C4-2B (cell line): ENCODE measurements at regions not wholly inside any gene's neighbourhood (a gene's known extent, or its start where the extent isn't known, plus 50 kb on each side); places are given as distances from the start of the nearest gene placed in this dataset.

Experiments used
- ZFX ChIP-seq: fragments of 450-650 bp; IDR thresholded peaks from 2 replicates; pipeline ENCODE4 v1.6.1; 2017
- TF ChIP-seq, protein P1 (sequence below): fragments of 450-650 bp; conservative IDR thresholded peaks from 2 replicates; pipeline ENCODE4 v1.5.1; 2017; ENCODE audit warnings: mild to moderate bottlenecking

DNA sequence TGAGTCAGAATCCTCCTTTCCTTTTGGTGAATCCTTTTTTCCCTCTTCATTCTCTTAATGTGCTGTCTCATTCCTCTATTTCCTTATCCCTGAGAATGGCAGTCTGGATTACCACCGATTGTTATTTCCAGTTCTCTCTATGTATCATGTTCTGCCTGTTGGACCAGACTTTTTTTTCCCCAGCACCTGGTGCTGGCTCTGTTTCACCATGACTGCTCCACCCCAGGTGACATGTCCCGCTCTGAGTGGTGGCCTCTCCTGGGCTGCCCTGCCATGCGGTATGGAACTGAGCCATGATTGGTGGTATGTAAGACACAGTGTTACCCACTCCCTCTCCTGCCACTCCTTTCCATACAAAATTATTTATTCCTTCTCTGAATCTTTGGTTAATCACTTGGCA is 399.9 kb downstream of the GATA3 start:
- TF ChIP-seq, protein P1, sequence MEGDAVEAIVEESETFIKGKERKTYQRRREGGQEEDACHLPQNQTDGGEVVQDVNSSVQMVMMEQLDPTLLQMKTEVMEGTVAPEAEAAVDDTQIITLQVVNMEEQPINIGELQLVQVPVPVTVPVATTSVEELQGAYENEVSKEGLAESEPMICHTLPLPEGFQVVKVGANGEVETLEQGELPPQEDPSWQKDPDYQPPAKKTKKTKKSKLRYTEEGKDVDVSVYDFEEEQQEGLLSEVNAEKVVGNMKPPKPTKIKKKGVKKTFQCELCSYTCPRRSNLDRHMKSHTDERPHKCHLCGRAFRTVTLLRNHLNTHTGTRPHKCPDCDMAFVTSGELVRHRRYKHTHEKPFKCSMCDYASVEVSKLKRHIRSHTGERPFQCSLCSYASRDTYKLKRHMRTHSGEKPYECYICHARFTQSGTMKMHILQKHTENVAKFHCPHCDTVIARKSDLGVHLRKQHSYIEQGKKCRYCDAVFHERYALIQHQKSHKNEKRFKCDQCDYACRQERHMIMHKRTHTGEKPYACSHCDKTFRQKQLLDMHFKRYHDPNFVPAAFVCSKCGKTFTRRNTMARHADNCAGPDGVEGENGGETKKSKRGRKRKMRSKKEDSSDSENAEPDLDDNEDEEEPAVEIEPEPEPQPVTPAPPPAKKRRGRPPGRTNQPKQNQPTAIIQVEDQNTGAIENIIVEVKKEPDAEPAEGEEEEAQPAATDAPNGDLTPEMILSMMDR, result no peak
- TF ChIP-seq ZFX, result no peak
